ENCODE measurements at regions not wholly inside any gene's neighbourhood (a gene's known extent, or its start where the extent isn't known, plus 50 kb on each side); places are given as distances from the start of the nearest gene placed in this dataset.

DNA sequence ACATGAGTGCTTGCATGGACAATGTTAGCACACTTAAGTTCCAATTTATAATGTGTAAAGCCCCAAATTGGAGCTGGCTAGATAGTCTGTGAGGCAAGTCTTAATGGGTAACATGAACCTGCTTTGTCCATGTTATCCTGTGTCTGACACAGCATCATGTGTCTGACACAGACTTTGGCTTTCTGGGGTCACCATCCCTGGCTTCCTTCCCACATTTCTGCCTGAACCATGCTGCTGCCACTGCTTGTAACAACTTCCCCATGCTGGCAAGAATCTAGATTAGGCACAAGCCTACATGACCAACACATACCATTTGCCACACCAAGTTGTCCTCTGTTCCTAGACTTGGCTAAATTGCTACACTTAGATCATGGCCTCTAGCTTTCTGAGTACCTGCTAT is 49.8 kb upstream of the ZBTB7C start (continued):
- TF ChIP-seq, protein P1, sequence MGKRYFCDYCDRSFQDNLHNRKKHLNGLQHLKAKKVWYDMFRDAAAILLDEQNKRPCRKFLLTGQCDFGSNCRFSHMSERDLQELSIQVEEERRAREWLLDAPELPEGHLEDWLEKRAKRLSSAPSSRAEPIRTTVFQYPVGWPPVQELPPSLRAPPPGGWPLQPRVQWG (CRISPR knock-in tag; IDR thresholded peaks at IDR 0.05; ENCODE audit: borderline replicate concordance, low read depth), result no peak
- TF ChIP-seq RXRB (CRISPR knock-in tag; IDR thresholded peaks at IDR 0.05; ENCODE audit: borderline replicate concordance), result no peak
- TF ChIP-seq RARA (CRISPR knock-in tag; IDR thresholded peaks at IDR 0.05), result no peak
- TF ChIP-seq, protein P2, sequence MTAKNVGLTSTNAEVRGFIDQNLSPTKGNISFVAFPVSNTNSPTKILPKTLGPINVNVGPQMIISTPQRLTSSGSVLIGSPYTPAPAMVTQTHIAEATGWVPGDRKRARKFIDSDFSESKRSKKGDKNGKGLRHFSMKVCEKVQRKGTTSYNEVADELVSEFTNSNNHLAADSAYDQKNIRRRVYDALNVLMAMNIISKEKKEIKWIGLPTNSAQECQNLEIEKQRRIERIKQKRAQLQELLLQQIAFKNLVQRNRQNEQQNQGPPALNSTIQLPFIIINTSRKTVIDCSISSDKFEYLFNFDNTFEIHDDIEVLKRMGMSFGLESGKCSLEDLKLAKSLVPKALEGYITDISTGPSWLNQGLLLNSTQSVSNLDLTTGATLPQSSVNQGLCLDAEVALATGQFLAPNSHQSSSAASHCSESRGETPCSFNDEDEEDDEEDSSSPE (CRISPR knock-in tag; IDR thresholded peaks at IDR 0.05), result no peak
- TF ChIP-seq ZNF607 (CRISPR knock-in tag; IDR thresholded peaks at IDR 0.05; ENCODE audit: borderline replicate concordance), result no peak
- no peak for TF ChIP-seq GTF2F1 (IDR thresholded peaks at IDR 0.05; ENCODE audit: low read length)
- no peak for TF ChIP-seq ZNF441 (CRISPR knock-in tag; IDR thresholded peaks at IDR 0.05; ENCODE audit: borderline replicate concordance)
- no peak for TF ChIP-seq ASH2L (IDR thresholded peaks at IDR 0.05; ENCODE audit: insufficient read length, low read depth, low read length)
- TF ChIP-seq RBFOX2 (IDR thresholded peaks at IDR 0.05; ENCODE audit: low read depth, low read length), result no peak
- TF ChIP-seq EHMT2 (IDR thresholded peaks at IDR 0.05; ENCODE audit: borderline replicate concordance, low read depth, low read length), result no peak

Small RNAs in the stretch of these regions (small RNA-seq; reads per million reads assigned to genes)
- gene AC024288.1 (ENCODE audit: insufficient read depth in 2 of 3, insufficient read length in 3 of 3, low read depth in 2 of 3, low replicate concordance in 1 of 3), result 0 reads per million in 3 experiments
- gene RNA5SP456 (ENCODE audit: insufficient read depth in 2 of 3, insufficient read length in 3 of 3, low read depth in 2 of 3, low replicate concordance in 1 of 3), result 0 reads per million in 3 experiments

All from HepG2 (cell line).